ENCODE measurements at regions not wholly inside any gene's neighbourhood (a gene's known extent, or its start where the extent isn't known, plus 50 kb on each side); places are given as distances from the start of the nearest gene placed in this dataset.

GRCh38 chr1:208893251-208893650 is 649.1 kb upstream of the PLXNA2 start:
- WGBS = 74% methylated on average over 3 of the region's 3 CpGs

DNA sequence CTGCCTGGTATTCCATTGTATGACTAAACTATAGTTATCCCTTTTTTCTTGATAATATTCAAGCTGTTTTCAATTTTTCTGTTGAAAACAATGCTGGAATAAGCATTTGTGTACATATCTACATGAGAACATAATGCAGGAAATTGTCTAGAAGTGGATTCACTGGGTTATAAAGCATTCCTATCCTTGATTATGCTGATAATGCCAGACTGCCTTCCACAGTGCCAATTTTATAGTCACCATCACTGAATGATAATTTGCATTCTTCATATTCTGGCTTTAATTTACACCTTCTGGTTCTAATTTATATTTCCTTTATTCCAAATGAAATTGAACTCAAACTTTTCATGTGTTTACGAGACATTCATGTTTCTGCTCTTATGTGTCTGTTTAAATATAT is 651.0 kb upstream of the PLXNA2 start:
- intact Hi-C loops (cut with DNase I) = no loop called here
- Histone ChIP-seq H3K27me3 (no peaks in the 10 kb centered on the region), H3K9me3 (no peaks in the 10 kb centered on the region), H3K27ac (replicated peaks in 1 of 4) (no peak overlapping the region), H3K4me3 (no peak overlapping the region), H3K36me3 (no peaks in the 10 kb centered on the region), H3K4me1 (no peaks in the 10 kb centered on the region)
- DNase-seq (ENCODE audit: extremely low spot score) = no peak
- 97% methylated on average over 1 of the region's 1 CpG for WGBS
- no peak for TF ChIP-seq CTCF (IDR thresholded peaks at IDR 0.05)
- no peak for TF ChIP-seq POLR2AphosphoS5 (IDR thresholded peaks at IDR 0.05)
- no peak for TF ChIP-seq POLR2A (IDR thresholded peaks at IDR 0.05; ENCODE audit: low read depth)
- TF ChIP-seq EP300 (IDR thresholded peaks at IDR 0.05) = no peak

More at GRCh38 chr1:208893251-208893650, 649.1 kb upstream of the PLXNA2 start:
- Histone ChIP-seq H3K9me3 (no peaks in the 10 kb centered on the region), H3K4me3 (no peak overlapping the region), H3K4me1 (no peaks in the 10 kb centered on the region), H3K27ac (replicated peaks in 1 of 4) (no peak overlapping the region), H3K27me3 (no peaks in the 10 kb centered on the region), H3K36me3 (no peaks in the 10 kb centered on the region)
- intact Hi-C loops (cut with DNase I) = no loop called here
- TF ChIP-seq EP300 (IDR thresholded peaks at IDR 0.05) (no peak), CTCF (IDR thresholded peaks at IDR 0.05) (no peak), POLR2AphosphoS5 (IDR thresholded peaks at IDR 0.05) (no peak), POLR2A (IDR thresholded peaks at IDR 0.05; ENCODE audit: low read depth) (no peak)
- no peak for DNase-seq (ENCODE audit: extremely low spot score)

DNA sequence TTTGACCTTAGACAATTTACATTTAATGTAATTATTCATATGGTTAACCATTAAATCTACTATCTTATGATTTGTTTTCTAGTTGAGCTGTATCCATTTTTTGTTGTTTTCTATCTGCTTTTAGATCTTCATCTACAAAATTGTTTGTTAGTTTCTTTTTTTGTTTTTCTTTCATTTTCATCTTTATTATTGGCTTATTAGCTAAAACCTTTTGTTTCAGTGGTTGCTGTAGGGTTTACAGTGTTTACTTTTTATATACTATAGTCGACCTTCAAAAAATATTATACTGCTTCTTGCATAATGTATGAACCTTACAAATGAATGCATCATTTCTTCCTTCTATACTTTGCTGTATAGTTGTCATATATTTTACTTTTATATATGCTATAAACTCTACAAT is 651.6 kb upstream of the PLXNA2 start:
- no peak overlapping the region for H3K4me3 ChIP-seq
- no peaks in the 10 kb centered on the region for H3K4me1 ChIP-seq
- H3K36me3 ChIP-seq = no peaks in the 10 kb centered on the region
- 86% methylated on average over 1 of the region's 1 CpG for WGBS
- TF ChIP-seq POLR2A (IDR thresholded peaks at IDR 0.05; ENCODE audit: low read depth) (no peak), POLR2AphosphoS5 (IDR thresholded peaks at IDR 0.05) (no peak), EP300 (IDR thresholded peaks at IDR 0.05) (no peak), CTCF (IDR thresholded peaks at IDR 0.05) (no peak)
- no peaks in the 10 kb centered on the region for H3K9me3 ChIP-seq
- intact Hi-C loops (cut with DNase I) = no loop called here
- no peaks in the 10 kb centered on the region for H3K27me3 ChIP-seq
- DNase-seq (ENCODE audit: extremely low spot score) = no peak
- no peak overlapping the region for H3K27ac ChIP-seq (replicated peaks in 1 of 4)

- Histone ChIP-seq H3K27ac (replicated peaks in 1 of 4) (no peak overlapping the region), H3K36me3 (no peaks in the 10 kb centered on the region), H3K27me3 (no peaks in the 10 kb centered on the region), H3K4me3 (no peak overlapping the region), H3K9me3 (no peaks in the 10 kb centered on the region), H3K4me1 (no peaks in the 10 kb centered on the region)
- DNase-seq (ENCODE audit: extremely low spot score) = no peak
- intact Hi-C loops (cut with DNase I) = no loop called here
- TF ChIP-seq POLR2A (IDR thresholded peaks at IDR 0.05; ENCODE audit: low read depth) (no peak), CTCF (IDR thresholded peaks at IDR 0.05) (no peak), EP300 (IDR thresholded peaks at IDR 0.05) (no peak), POLR2AphosphoS5 (IDR thresholded peaks at IDR 0.05) (no peak)
These were observed 652.6 kb upstream of the PLXNA2 start for GRCh38 chr1:208896768-208897167.

DNA sequence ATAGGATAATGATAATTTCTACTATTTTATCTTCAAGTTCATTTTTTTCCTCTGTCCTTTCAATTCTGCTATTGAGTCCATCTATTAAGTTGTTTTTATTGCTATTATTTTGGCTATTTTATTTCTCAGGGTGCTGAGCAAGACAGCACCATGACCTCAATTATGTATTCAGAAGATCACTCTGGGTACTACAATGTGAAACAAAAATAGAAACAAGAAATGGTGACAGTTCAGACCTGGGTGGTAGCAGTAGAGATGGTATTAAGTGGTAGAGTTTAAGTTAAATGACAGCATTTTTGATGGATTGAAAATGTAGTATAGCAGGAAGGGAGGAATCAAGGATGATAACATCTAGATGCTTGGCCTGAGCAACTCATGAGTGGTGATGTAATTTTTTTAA is 655.3 kb upstream of the PLXNA2 start:
- TF ChIP-seq POLR2AphosphoS5 (IDR thresholded peaks at IDR 0.05) (no peak), EP300 (IDR thresholded peaks at IDR 0.05) (no peak), POLR2A (IDR thresholded peaks at IDR 0.05; ENCODE audit: low read depth) (no peak), CTCF (IDR thresholded peaks at IDR 0.05) (no peak)
- no peak overlapping the region for H3K27ac ChIP-seq (replicated peaks in 1 of 4)
- no peaks in the 10 kb centered on the region for H3K27me3 ChIP-seq
- no peaks in the 10 kb centered on the region for H3K36me3 ChIP-seq
- no peak overlapping the region for H3K4me3 ChIP-seq
- no peaks in the 10 kb centered on the region for H3K4me1 ChIP-seq
- intact Hi-C loops (cut with DNase I) = no loop called here
- DNase-seq (ENCODE audit: extremely low spot score) = no peak
- no peaks in the 10 kb centered on the region for H3K9me3 ChIP-seq
